ENCODE measurements at regions not wholly inside any gene's neighbourhood (a gene's known extent, or its start where the extent isn't known, plus 50 kb on each side); places are given as distances from the start of the nearest gene placed in this dataset.

- H3K9ac ChIP-seq (ENCODE audit: low read depth, low read length): no peak overlapping the region
- no TSS peak for BruUV-seq (replicated peaks)
- H3K4ac ChIP-seq (ENCODE audit: low read depth, low read length): peak overlapping the region; percentile 100
- peak overlapping the region; percentile 89 for H2AK9ac ChIP-seq (replicated peaks; ENCODE audit: low read depth, low read length, poor library complexity)
- H2BK20ac ChIP-seq (ENCODE audit: low read depth, low read length): peak overlapping the region; percentile 53
- no peaks in the 10 kb centered on the region for H3K9me3 ChIP-seq (ENCODE audit: control insufficient read depth, insufficient read depth, low read length)
- H3K9me1 ChIP-seq (ENCODE audit: insufficient read depth, low read length): peaks cover 28% of the 10 kb centered on the region
- no peak overlapping the region for H3K56ac ChIP-seq (ENCODE audit: extremely low read depth, insufficient read depth, low read length)
- peak overlapping the region; percentile 53 for H2BK5ac ChIP-seq (ENCODE audit: low read depth, low read length, poor library complexity, severe bottlenecking)
- H4K5ac ChIP-seq (ENCODE audit: low read depth, low read length): no peak overlapping the region
- H3K27ac ChIP-seq (ENCODE audit: insufficient read depth, low read length): no peak overlapping the region
- no peak overlapping the region for H3K4me3 ChIP-seq (ENCODE audit: insufficient read depth, low read depth, low read length)
- H4K8ac ChIP-seq (ENCODE audit: low read depth in 2 of 2, low read length in 2 of 2): peak overlapping the region in 1 of 2 experiments; percentile 8; a peak in 2 of 4 replicates
- peak overlapping the region; percentile 79; the same call in 2 of the 3 replicates for H2BK15ac ChIP-seq (ENCODE audit: low read depth, low read length)
- H3K14ac ChIP-seq (replicated peaks; ENCODE audit: low read depth, low read length): no peak overlapping the region; the same call in 1 of the 2 replicates
- ATAC-seq (ENCODE audit: low read depth) (no peak), DNase-seq (no peak)
- H3K36me3 ChIP-seq (ENCODE audit: control insufficient read depth, insufficient read depth, low read length): no peaks in the 10 kb centered on the region
- H4K91ac ChIP-seq (ENCODE audit: insufficient read depth, low read depth, low read length): peak overlapping the region; percentile 99
- dilution Hi-C loops (cut with HindIII; ENCODE audit: low sequenced_read_pairs, unreplicated experiment) (no loop called here), in situ Hi-C loops (cut with MboI; ENCODE audit: low sequenced_read_pairs) (no loop called here), intact Hi-C loops (cut with micrococcal nuclease) (no loop called here)
- peak overlapping the region; percentile 99 for H2BK120ac ChIP-seq (ENCODE audit: low read depth, low read length)
- 90% methylated on average over 7 of the region's 15 CpGs; no CpG with 5 or more reads in 1 of the 2 experiments for WGBS, 2 experiments (ENCODE audit: extremely low coverage in 2 of 2, insufficient read length in 1 of 2)
- no peaks in the 10 kb centered on the region for H4K20me1 ChIP-seq (ENCODE audit: insufficient read depth, low read length)
- ChIA-PET POLR2A (ENCODE audit: unreplicated experiment) (no interaction called here), CTCF (no interaction called here)
- no peak overlapping the region for H3K23ac ChIP-seq (ENCODE audit: low read depth, low read length)
- TF ChIP-seq CEBPB (IDR thresholded peaks at IDR 0.05; ENCODE audit: low read depth, low read length) (peak; percentile 48; the same call in 1 of the 2 replicates), ELK1 (IDR thresholded peaks at IDR 0.05; ENCODE audit: borderline replicate concordance, low read depth, low read length) (no peak)
- TF ChIP-seq, protein P1, sequence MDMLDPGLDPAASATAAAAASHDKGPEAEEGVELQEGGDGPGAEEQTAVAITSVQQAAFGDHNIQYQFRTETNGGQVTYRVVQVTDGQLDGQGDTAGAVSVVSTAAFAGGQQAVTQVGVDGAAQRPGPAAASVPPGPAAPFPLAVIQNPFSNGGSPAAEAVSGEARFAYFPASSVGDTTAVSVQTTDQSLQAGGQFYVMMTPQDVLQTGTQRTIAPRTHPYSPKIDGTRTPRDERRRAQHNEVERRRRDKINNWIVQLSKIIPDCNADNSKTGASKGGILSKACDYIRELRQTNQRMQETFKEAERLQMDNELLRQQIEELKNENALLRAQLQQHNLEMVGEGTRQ (IDR thresholded peaks at IDR 0.05; ENCODE audit: low read depth, low read length): no peak
- peaks cover 22% of the 10 kb centered on the region for H3K4me1 ChIP-seq (ENCODE audit: control insufficient read depth, insufficient read depth, low read length)
- H2AFZ ChIP-seq (replicated peaks; ENCODE audit: low read length, poor library complexity): peak overlapping the region; percentile 52
- no peak overlapping the region for H3K4me2 ChIP-seq (ENCODE audit: low read depth, low read length)
- peak overlapping the region; percentile 88; the same call in 1 of the 2 replicates for H2AK5ac ChIP-seq (ENCODE audit: low read depth, low read length)
- H3K79me1 ChIP-seq (ENCODE audit: low read depth in 1 of 2, low read length in 2 of 2): peaks cover 0 to 22% of the 10 kb centered on the region in 2 experiments; a peak in 1 of 4 replicates
- H3K18ac ChIP-seq (ENCODE audit: low read depth, low read length): 0 out of 2 replicates have a peak overlapping the region, but pooled peaks have one; percentile 30
- H3K27me3 ChIP-seq (ENCODE audit: control insufficient read depth, insufficient read depth, low read length): no peaks in the 10 kb centered on the region
Observed at GRCh38 chr2:240368781-240369331, 66.6 kb upstream of the GPC1 start.

Measured in IMR-90 (cell line).